Neural cell (in vitro differentiated cells): ENCODE measurements at regions not wholly inside any gene's neighbourhood (a gene's known extent, or its start where the extent isn't known, plus 50 kb on each side); places are given as distances from the start of the nearest gene placed in this dataset.
A peak's percentile ranks its signal among the peaks of the same experiment; 100 is the strongest.

Experiments used
- H2AFZ ChIP-seq: fragments of 200-600, 300-800 bp; sonication (generic), shearing (Covaris generic); 2 replicates; pipeline ENCODE4 v1.6.0; 2014; ENCODE audit warnings: low read depth, mild to moderate bottlenecking, antibody characterized with exemption, low read length, moderate library complexity
- H3F3A ChIP-seq: fragments of 200-600 bp; shearing (Covaris generic); 2 replicates; pipeline ENCODE4 v1.6.1; 2016; ENCODE audit warnings: mild to moderate bottlenecking, moderate library complexity, mixed read lengths, antibody characterized with exemption, low read length; ENCODE audit not compliant: insufficient read depth, poor library complexity, severe bottlenecking
- H3K27ac ChIP-seq: fragments of 200-600, 300-800 bp; sonication (generic), shearing (Covaris generic); 2 replicates; pipeline ENCODE4 v1.5.1; 2014; ENCODE audit warnings: mild to moderate bottlenecking, low read length, moderate library complexity
- H3K27me3 ChIP-seq: fragments of 300-800, 200-600 bp; sonication (generic), shearing (Covaris generic); 2 replicates; pipeline ENCODE4 v1.6.0; 2014; ENCODE audit warnings: mild to moderate bottlenecking, low read depth, low read length, moderate library complexity; ENCODE audit not compliant: insufficient read depth
- H3K36me3 ChIP-seq: fragments of 300-800, 200-600 bp; sonication (generic), shearing (Covaris generic); 2 replicates; pipeline ENCODE4 v1.5.1; 2014; ENCODE audit warnings: mild to moderate bottlenecking, antibody characterized with exemption, low read length, moderate library complexity; ENCODE audit not compliant: insufficient read depth
- H3K4me2 ChIP-seq: fragments of 300-800, 200-600 bp; sonication (generic), shearing (Covaris generic); 2 replicates; pipeline ENCODE4 v1.6.0; 2014; ENCODE audit warnings: mild to moderate bottlenecking, low read length
- H3K4me3 ChIP-seq: fragments of 300-800, 200-600 bp; sonication (generic), shearing (Covaris generic); 2 replicates; pipeline ENCODE4 v1.5.1; 2014; ENCODE audit warnings: mild to moderate bottlenecking, low read length, moderate library complexity
- H3K79me2 ChIP-seq: fragments of 200-600 bp; shearing (Covaris generic); replicated peaks from 2 replicates; pipeline ENCODE4 v1.6.0; 2014; ENCODE audit warnings: mild to moderate bottlenecking, low read length, moderate library complexity; ENCODE audit not compliant: insufficient read depth
- H3K9ac ChIP-seq: fragments of 300-800, 200-600 bp; sonication (generic), shearing (Covaris generic); 2 replicates; pipeline ENCODE4 v1.6.1; 2016; ENCODE audit warnings: mild to moderate bottlenecking, low read length, mixed read lengths
- H3K9me2 ChIP-seq: fragments of 200-600 bp; shearing (Covaris generic); 2 replicates; pipeline ENCODE4 v1.6.1; 2016; ENCODE audit warnings: mild to moderate bottlenecking, low read length, mixed read lengths; ENCODE audit not compliant: insufficient read depth
- H3K9me3 ChIP-seq: fragments of 200-600, 300-800 bp; sonication (generic), shearing (Covaris generic); 2 replicates; pipeline ENCODE4 v1.6.1; 2016; ENCODE audit warnings: mild to moderate bottlenecking, mixed run types, low read length, moderate library complexity, mixed read lengths
- H4K20me1 ChIP-seq: fragments of 200-600 bp; shearing (Covaris generic); 2 replicates; pipeline ENCODE4 v1.6.1; 2016; ENCODE audit warnings: mild to moderate bottlenecking, mixed run types; ENCODE audit not compliant: insufficient read depth
- CTCF ChIP-seq: fragments of 450-650 bp; IDR thresholded peaks from 2 replicates; pipeline ENCODE4 v1.5.1; 2014; ENCODE audit warnings: antibody characterized with exemption, mild to moderate bottlenecking, moderate library complexity; ENCODE audit not compliant: poor library complexity, severe bottlenecking
- EP300 ChIP-seq: fragments of 450-650 bp; conservative IDR thresholded peaks from 2 replicates; pipeline ENCODE4 v1.6.1; 2014; ENCODE audit warnings: antibody characterized with exemption, mild to moderate bottlenecking, moderate library complexity; ENCODE audit not compliant: poor library complexity, severe bottlenecking
- EZH2 ChIP-seq: fragments of 200-600, 300-800 bp; shearing (Covaris generic), sonication (generic); IDR thresholded peaks from 2 replicates; pipeline ENCODE4 v1.6.1; 2014; ENCODE audit warnings: antibody characterized with exemption, low read length, borderline replicate concordance, mild to moderate bottlenecking; ENCODE audit not compliant: insufficient read depth, poor library complexity, severe bottlenecking
- MXI1 ChIP-seq: fragments of 450-650 bp; conservative IDR thresholded peaks from 2 replicates; pipeline ENCODE4 v1.6.1; 2014; ENCODE audit warnings: antibody characterized with exemption, mild to moderate bottlenecking; ENCODE audit not compliant: poor library complexity, severe bottlenecking
- POLR2AphosphoS5 ChIP-seq: IDR thresholded peaks from 2 replicates; pipeline ENCODE4 v1.6.1; 2012
- RAD21 ChIP-seq: fragments of 450-650 bp; conservative IDR thresholded peaks from 2 replicates; pipeline ENCODE4 v1.6.1; 2014; ENCODE audit warnings: antibody characterized with exemption, mild to moderate bottlenecking, moderate library complexity
- SMC3 ChIP-seq: fragments of 450-650 bp; conservative IDR thresholded peaks from 2 replicates; pipeline ENCODE4 v1.6.1; 2014; ENCODE audit warnings: antibody characterized with exemption, mild to moderate bottlenecking, moderate library complexity; ENCODE audit not compliant: poor library complexity
- TAF1 ChIP-seq: IDR thresholded peaks from 2 replicates; pipeline ENCODE4 v1.6.1; 2012; ENCODE audit warnings: low read depth
- TF ChIP-seq, protein P1 (sequence below): IDR thresholded peaks from 2 replicates; pipeline ENCODE4 v1.6.1; 2012; ENCODE audit warnings: borderline replicate concordance

GRCh38 chr16:50899951-50900350, 158.1 kb downstream of the CYLD start:
- no peaks in the 10 kb centered on the region for H3K79me2 ChIP-seq
- no peaks in the 10 kb centered on the region for H3K9me3 ChIP-seq
- no peak overlapping the region for H3K9ac ChIP-seq
- no peaks in the 10 kb centered on the region for H3K36me3 ChIP-seq
- no peak overlapping the region for H3K27ac ChIP-seq
- H3K4me2 ChIP-seq, result no peak overlapping the region
- H3K4me3 ChIP-seq, result no peak overlapping the region
- no peaks in the 10 kb centered on the region for H4K20me1 ChIP-seq
- H3K27me3 ChIP-seq, result no peaks in the 10 kb centered on the region
- TF ChIP-seq EP300 (no peak), POLR2AphosphoS5 (peak; percentile 52)
- no peaks in the 10 kb centered on the region for H3K9me2 ChIP-seq
- H3F3A ChIP-seq, result no peaks in the 10 kb centered on the region
- no peak overlapping the region for H2AFZ ChIP-seq

DNA sequence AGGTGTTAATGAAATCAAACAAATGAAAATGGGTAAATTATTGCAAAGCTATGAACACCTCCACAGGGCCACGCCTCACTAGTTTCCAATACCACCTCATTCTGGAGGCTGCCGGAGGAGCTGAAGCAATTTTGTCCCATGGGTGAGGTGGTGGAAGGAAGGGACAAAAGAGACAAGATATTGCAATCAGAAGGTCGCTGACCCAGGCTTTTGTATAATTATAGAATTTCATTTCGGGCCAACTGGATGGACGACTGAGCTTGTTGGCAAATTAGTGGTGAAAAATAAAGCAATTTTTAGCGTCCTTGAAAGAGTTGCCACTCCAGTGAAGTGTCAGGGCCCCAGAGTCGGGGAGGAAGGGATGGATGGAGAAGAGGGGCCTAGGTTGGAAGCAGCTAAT, 147.9 kb downstream of the CYLD start:
- Histone ChIP-seq H3K9ac (no peak overlapping the region), H3K79me2 (no peaks in the 10 kb centered on the region), H3K9me3 (no peaks in the 10 kb centered on the region), H3K4me2 (no peak overlapping the region), H3K27ac (no peak overlapping the region), H3K4me3 (no peak overlapping the region), H3K27me3 (no peaks in the 10 kb centered on the region), H3K9me2 (no peaks in the 10 kb centered on the region), H3F3A (no peaks in the 10 kb centered on the region), H2AFZ (no peak overlapping the region), H4K20me1 (no peaks in the 10 kb centered on the region), H3K36me3 (no peaks in the 10 kb centered on the region)
- TF ChIP-seq TAF1 (no peak), EZH2 (no peak), RAD21 (no peak), POLR2AphosphoS5 (no peak), SMC3 (no peak), MXI1 (no peak), CTCF (no peak), EP300 (no peak)
- TF ChIP-seq, protein P1, sequence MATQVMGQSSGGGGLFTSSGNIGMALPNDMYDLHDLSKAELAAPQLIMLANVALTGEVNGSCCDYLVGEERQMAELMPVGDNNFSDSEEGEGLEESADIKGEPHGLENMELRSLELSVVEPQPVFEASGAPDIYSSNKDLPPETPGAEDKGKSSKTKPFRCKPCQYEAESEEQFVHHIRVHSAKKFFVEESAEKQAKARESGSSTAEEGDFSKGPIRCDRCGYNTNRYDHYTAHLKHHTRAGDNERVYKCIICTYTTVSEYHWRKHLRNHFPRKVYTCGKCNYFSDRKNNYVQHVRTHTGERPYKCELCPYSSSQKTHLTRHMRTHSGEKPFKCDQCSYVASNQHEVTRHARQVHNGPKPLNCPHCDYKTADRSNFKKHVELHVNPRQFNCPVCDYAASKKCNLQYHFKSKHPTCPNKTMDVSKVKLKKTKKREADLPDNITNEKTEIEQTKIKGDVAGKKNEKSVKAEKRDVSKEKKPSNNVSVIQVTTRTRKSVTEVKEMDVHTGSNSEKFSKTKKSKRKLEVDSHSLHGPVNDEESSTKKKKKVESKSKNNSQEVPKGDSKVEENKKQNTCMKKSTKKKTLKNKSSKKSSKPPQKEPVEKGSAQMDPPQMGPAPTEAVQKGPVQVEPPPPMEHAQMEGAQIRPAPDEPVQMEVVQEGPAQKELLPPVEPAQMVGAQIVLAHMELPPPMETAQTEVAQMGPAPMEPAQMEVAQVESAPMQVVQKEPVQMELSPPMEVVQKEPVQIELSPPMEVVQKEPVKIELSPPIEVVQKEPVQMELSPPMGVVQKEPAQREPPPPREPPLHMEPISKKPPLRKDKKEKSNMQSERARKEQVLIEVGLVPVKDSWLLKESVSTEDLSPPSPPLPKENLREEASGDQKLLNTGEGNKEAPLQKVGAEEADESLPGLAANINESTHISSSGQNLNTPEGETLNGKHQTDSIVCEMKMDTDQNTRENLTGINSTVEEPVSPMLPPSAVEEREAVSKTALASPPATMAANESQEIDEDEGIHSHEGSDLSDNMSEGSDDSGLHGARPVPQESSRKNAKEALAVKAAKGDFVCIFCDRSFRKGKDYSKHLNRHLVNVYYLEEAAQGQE, result no peak

DNA sequence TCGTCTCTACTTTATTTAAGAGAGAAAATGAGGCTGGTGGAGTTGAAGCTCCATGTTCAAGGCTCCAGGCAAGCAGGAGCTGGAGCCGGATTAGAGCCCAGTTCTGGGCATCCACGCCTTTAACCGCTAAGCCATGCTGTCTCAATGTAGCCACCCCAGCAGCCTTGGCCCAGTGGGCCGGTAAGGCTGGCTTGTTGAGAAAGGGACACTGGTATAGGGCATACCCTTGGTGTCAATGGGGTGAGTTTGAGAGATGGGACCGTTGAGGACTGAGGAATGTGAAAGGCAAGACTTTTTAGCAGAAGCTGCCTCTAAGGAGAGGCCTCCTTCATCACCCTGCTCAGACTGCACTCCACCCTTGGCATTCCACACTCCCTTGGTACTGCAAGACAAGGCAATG, 147.4 kb downstream of the CYLD start:
- no peaks in the 10 kb centered on the region for H4K20me1 ChIP-seq
- no peaks in the 10 kb centered on the region for H3K27me3 ChIP-seq
- H3K4me3 ChIP-seq, result no peak overlapping the region
- H3F3A ChIP-seq, result no peaks in the 10 kb centered on the region
- H3K9me2 ChIP-seq, result no peaks in the 10 kb centered on the region
- no peak overlapping the region for H3K9ac ChIP-seq
- H3K9me3 ChIP-seq, result no peaks in the 10 kb centered on the region
- TF ChIP-seq POLR2AphosphoS5, result no peak
- no peak for TF ChIP-seq EP300
- TF ChIP-seq, protein P1, result no peak
- TF ChIP-seq MXI1, result no peak
- TF ChIP-seq CTCF, result no peak
- TF ChIP-seq RAD21, result no peak
- no peak for TF ChIP-seq SMC3
- TF ChIP-seq EZH2, result no peak
- TF ChIP-seq TAF1, result no peak
- H3K4me2 ChIP-seq, result no peak overlapping the region
- no peaks in the 10 kb centered on the region for H3K79me2 ChIP-seq
- no peak overlapping the region for H3K27ac ChIP-seq
- no peak overlapping the region for H2AFZ ChIP-seq
- H3K36me3 ChIP-seq, result no peaks in the 10 kb centered on the region
